ENCODE measurements at regions not wholly inside any gene's neighbourhood (a gene's known extent, or its start where the extent isn't known, plus 50 kb on each side); places are given as distances from the start of the nearest gene placed in this dataset.

DNA sequence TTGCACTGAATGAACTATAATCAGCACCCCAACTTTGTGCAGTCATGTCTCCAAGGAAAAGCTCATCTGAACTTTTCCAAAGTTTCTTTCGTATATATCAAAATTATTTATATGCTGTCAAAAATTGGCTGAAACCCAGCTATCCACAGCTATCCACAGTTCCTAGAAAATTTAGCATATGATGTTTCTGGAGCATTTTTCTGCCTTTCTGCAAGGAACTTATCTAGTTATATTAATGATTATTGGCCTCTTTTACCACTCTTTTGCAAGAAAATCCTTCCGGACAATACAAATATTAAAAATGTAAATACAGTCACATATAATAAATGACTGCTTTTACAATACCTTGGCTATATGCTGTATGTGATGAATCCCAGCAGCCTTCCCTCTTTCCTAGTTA lies 270.2 kb downstream of the TMEM167A start:
- no peak for DNase-seq (ENCODE audit: low spot score)

DNA sequence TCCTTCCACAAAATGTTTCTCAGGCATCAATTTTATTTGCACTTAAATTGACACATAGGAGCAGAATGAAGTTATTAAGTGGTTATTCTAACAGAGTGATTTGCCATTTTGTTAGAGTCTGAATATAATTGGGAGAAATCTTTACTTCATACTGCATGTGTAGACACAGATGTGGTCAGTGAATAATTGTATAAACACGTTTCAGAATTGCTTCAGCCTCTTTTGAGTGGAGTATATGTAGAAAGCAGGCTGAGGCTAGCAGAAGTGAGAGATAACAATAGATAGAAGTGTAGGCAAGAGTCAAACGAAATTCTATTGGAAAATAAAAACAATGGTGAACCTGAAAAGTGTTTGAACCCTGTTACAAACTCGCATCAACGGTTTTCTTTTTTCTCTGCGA lies 270.7 kb downstream of the TMEM167A start:
- no peak for DNase-seq (ENCODE audit: low spot score)

DNA sequence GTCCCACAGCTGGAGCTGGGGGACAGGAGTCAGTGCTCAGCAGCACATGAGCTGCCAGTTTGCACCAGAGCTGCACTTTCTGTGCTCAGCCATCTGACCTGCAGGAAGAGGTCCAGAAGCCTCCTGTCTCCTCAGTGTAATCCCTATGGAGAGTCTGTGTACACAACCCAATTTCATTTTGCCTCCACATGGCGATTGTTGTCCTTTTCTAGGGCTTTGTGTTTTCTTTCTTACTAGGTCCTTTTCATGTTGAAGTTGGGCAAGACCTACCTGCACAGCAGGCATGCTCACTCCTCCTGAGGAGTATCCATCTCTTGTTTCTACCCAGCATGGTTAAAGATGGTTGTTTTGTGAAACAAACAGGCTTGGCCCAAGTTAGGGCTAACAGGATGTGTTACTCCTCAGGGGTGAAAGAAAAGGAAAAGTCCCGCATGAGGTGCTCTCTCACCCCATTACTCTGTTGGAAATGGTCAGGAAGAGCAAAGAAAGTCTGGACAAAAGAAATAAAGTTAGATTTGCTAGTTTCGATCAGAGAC lies 273.0 kb downstream of the TMEM167A start:
- DNase-seq (ENCODE audit: low spot score) = no peak

DNA sequence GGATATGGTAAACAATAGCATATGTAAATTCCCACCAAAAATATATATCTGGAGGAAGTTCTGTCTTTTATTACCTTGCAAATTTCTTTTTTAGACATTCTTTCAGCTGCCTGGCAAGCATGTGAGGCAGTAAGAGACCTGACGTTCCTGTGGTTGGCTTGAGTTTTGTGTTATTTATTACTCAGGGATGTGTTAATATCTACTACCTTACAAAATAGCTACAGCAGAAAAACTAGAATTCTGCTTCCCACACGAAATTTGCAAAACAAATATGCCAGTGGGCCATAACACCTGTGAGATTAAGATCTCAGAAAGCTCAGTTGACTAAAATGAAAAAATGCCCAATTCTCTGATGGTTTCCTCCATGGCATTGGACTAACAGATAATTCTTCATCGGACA lies 274.2 kb downstream of the TMEM167A start:
- no peak for DNase-seq (ENCODE audit: low spot score)

DNA sequence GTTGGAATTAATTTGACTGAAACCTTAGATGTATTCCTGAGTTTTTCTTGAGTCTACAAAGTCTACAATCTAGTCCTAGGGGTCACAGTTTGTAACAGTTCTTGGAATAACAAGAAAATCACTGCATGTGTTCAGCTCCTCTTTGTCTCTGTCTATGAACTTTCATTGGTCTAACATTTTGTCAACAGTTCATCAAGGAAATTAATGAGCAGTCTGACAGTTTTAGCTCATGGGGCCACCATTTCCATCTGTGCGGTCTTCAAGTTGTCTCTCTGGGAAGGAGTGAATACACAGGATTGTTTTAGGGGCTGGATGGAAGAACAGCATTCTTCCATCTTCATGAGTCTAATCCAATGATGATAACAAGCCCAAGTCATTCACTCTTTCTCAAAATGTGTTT lies 276.4 kb downstream of the TMEM167A start:
- DNase-seq (ENCODE audit: low spot score) = no peak

DNA sequence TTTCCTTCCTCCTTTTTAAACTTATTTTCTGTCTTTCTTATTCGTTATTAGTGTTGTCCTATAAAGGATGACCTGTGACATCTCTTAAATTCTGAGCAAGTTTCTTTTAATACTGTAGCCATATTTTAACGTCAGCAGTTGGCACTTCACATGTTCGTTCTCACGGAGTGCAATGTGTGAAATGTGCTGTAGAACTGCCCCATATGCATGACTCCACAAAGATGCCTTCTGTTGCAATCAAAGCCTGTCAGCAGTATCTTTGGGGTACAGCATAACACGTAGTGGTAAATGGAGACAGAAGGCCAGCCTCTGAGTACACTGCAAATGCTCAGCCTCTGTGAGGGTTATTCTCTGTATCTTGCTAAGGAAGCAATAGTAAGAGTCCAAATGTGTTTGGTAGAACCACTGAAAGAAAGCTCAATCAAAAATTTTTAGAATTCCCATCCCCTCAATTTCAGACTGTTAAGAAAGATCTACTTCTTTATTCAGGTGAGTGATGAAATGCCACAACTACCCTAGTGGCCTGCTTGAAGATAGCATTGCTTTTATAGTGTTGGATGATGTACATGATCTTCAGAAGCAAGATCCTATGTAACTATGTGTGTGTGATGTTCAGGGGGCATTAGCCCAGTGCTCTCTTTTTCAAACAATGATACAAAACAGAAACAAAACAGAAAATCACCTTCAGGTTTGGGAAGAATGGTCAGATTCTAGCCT lies 277.7 kb downstream of the TMEM167A start:
- DNase-seq (ENCODE audit: low spot score) = no peak

DNA sequence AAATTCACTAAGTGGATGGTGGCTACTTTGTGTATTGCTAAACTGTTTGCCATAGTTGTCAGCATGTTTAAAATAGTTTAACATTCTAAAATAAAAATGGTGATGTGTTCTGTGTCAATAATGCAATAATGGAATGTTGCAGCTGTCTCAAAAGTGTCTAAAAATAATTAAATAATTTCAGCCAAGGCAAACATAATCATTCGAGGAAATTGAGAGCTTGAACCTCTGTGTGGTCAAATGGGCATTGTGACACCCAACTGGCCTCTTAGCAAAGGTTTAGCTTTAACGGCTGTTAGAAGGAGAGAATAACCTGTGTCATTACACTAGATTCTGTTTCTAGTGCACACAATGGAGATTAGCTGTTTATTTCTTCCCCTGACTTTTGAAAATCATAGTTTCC lies 278.5 kb downstream of the TMEM167A start:
- no peak for DNase-seq (ENCODE audit: low spot score)

DNA sequence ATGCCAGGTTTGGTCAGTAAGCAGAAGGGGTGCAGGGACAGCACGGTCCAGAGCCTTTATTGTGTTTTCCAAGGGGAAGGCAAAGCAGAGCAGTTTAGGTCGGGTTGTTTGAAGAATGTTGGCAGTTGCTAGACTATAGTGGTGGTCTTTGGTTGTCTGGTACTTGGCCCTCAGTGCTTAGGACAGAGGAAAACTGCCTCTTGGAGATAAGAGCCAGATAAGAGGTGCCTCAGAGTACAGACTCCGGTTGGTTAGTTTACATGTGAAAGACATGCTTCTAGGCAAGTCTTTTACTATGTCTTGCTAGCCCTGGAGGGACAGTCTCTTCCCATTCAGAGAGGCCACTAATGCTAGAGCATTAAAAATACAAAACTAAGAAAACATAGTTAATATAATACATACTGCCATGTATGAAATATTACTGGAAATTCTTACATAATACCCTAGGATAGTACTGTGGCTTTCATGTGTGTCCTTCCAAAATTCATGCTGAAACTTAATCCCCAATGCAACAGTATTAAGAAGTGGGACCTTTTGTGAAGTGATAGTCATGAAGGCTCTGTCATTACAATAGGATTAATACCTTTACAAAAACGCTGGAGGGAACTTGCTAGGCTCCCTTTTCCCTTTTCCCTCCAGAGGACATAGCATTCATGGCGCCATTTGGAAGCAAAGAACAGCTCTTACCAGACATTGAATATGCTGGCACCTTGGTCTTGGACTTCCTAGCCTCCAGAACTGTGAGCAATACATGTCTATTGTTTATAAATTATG lies 280.4 kb downstream of the TMEM167A start:
- no peak for DNase-seq (ENCODE audit: low spot score)

DNA sequence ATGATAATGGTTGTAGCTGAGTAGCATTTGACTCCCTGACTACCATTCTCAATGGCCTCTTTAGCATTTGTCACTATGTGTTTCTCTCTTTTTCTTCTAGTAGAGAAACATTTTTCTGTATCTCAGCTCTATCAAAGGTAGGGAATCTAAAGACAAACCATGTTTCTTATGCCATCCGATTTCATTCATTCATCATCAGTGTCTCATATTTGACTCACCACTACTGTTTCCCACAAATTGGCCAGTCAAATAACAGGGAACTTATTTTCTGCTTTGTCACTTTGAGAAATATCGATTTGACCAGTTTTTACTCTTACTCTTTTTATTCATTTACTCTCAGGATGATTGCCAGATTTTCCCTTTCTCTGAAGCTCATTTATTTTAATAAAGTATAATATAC lies 282.3 kb downstream of the TMEM167A start:
- no peak for DNase-seq (ENCODE audit: low spot score)

DNA sequence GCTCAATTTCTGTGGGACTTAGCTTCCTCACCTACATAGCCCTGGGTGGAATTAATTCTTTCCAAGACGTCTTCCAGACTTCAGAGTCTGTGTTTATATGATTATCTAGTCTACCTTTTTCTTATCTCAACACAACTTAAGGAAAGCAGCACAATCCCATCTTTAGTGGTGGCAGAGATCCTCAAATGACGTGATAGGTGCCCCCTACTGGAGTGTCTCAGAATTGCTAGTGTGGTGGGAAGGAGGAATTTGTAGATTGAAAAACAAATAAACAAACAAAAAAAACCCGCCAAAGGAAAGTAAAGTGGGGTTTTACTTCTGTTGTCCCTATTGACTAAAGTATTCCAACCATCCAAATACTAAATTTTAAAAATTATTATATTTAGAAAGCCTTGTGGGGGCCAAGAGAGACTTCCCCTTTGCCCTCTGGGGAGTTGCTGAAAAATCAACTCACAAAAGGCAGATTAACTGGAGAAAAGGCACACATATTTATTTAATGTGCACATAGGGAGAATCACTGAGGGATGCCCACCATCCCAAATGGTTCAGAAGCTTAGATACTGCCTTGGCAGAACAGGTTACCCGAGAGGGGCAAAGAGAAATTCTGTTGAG lies 283.3 kb downstream of the TMEM167A start:
- no peak for DNase-seq (ENCODE audit: low spot score)

DNA sequence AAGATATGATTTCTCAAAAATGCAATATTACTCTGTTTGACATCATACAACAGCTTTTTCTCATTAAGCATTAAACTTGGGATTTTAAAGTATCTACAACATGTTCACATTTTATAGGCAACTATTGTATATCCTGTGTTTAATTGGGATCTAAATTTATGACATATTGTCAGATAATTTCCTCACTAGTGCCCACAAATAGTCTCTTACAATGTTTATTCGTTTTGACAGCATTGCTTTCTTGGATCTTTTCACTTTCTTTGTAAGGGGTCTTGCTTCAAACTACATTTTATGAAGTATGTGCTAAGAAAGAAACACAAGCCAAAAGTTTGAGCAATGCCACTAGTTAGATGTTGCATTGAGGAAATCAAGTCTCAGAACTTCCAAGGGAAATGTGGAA lies 285.1 kb downstream of the TMEM167A start:
- no peak for DNase-seq (ENCODE audit: low spot score)

DNA sequence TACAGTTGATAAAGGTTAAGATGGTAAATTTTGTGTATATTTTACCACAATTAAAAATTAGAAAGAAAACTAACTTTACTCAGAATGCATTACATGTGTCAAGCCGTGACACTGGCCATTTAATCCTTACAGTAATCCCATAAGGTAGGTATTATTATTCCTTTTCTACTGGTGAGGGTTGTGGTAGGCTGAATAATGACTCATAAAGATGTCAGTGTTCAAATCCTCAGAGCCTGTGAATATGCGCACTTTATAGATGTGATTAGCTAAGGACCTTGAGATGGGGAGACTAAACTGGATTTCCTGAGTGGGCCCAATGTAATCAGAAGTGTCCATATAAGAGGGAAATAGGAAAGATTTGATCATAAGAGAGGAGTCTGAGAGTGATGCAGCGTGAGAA lies 288.1 kb downstream of the TMEM167A start:
- DNase-seq (ENCODE audit: low spot score) = no peak

DNA sequence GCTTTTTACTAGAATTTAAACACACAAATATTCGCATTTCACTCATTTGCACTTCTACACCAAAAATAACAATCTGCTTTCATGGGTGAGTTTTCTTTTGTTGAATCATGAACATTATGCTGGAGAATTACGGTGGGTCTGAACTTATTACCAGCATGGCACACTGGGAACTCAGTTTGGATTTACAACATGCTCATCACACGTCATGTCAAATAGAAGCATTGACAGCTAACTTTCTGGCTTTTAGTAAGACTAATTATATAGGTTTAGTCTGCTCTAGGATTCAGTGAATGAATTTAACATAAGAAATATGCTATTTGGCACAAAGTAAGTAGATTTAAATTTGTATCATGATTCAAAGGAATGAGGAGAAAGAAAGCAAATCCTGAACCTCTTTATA lies 290.4 kb downstream of the TMEM167A start:
- no peak for DNase-seq (ENCODE audit: low spot score)

DNA sequence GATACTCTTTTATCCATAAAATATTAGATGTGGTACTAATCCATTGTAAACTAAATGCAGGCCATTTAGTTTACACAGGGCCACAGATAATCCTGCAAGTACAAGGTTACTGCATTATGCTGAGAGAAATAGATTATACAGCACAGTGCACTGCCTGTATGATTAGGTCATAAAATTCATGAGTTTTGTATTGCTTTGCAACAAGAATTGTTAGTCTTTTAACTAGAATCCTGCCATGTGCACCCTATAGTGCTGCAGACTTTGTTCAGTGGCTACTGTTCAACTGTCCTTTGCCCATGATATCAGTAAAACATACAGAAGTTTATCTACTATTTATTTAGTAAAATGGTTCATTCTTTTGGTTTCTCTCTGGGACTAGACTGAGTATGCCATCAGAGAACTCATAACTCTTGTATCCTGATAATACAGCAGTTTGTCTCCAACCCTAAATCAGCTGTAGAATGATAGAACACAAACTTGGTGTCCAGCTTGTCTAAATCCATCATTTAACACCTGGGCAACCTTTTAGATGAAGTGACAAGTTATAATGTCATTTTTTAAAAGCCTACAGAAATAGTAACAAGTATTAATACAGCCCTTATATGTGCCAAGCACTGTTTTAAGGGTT lies 291.2 kb downstream of the TMEM167A start:
- no peak for DNase-seq (ENCODE audit: low spot score)

DNA sequence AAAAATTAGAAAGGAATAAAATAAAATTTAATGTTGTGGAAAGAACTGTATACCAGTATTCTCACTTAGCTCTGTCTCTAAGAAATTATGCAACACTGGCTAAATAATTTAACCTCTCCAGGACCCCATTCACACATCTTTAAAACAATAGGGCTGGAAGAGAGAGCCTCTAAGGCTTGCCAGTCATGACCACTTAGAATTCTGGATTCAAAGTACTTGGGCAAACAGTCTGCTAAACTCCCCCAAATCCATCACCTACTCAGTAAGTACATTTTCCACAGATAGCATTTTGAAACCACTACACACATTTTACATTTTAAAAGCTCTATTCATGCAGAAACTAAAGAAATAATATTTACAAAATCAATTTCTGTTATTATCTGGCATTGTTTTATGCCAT lies 291.7 kb downstream of the TMEM167A start:
- DNase-seq (ENCODE audit: low spot score) = no peak

DNA sequence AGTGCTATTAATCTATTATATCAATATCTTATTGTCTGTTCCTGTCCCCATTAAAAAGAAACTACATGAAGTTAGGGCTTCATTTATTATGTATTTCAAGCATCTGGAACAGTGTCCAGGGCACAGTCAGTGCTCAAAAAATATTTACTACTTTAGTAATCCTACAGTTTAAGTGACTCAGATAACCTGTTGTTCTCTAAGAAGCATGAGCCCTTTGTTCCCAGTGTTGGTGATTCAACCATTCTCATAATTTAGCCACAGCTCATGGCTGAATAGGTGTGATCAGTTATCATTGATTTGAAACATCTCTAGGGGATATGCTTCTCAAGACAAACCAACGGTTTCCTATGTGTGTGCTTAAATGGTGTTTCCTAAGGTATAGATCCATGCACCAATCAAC lies 292.7 kb downstream of the TMEM167A start:
- no peak for DNase-seq (ENCODE audit: low spot score)

DNA sequence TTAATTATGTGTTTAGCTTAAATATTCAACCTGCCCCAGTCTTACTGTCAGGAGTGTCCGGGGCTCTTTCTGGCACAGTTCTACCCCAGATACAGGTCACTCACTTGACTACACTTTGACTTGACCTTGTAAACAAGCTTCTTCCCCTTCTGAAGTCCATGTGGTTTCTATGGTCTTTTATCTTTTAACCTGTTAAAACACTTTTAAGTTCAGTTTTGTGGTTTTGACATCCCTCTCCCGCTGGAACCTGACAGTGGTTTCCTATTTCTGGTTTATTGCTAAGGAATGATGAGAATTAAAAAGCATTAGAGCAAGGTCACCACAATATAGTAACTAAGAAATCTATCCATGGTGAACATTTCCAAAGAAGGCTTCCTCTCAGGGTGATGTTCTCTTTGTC lies 300.1 kb downstream of the TMEM167A start:
- DNase-seq (ENCODE audit: low spot score) = no peak

DNA sequence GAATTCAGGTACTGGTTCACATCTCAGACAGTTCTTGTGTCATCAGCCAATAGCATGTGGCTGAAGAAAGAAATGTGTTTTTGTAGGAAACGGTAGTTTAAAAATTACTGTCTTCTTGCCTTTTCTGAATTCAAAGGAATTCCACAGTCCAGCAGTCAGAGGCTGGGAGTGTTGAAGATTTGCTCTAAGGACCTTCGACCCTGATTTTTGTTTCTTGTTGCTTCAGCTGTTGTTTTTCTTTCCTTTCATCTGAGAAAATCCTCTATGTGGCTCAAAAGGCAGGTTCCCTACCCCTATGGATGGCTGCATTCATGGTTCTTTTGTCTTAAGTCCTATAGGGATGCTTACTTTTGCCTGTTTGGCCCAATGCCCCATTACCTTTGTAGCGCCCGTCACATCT lies 304.9 kb downstream of the TMEM167A start:
- no peak for DNase-seq (ENCODE audit: low spot score)

DNA sequence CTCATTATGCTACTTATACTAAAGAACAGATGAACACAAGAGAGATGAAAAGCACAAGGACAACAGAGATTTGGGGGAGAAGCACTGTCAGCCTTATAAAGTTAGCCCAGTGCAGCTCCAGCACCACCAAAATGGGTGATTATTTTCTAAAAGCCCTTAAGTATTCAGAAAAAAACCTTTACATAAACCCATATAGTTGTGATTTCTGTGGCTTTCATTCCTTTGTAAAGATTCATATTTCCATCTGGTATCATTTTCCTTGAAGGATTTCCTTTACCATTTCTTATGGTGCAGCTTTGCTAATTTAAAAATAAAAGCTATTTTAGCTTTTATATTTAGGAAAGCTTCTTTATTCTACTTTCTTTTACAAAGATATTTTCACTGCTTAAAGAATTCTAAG lies 311.0 kb downstream of the TMEM167A start:
- no peak for DNase-seq (ENCODE audit: low spot score)

DNA sequence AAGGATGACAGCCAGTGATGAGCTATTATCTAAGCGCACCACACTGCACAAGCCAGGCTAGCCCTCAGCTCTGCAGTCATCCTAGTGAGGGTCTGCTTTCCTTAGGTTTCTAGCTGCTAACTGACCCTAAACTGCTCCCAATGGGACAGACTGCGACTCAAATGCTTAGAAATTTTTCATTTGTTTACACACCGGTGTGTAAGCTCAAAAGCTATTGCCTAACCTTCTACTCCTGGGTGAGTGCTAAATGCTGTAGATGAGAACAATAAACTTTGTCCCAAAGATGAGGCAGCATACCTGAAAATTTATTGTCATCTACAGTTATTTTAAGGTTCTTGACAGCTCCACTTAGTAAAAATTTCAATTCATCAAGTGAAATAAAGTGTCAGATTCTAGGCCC lies 311.4 kb downstream of the TMEM167A start:
- DNase-seq (ENCODE audit: low spot score) = no peak

DNA sequence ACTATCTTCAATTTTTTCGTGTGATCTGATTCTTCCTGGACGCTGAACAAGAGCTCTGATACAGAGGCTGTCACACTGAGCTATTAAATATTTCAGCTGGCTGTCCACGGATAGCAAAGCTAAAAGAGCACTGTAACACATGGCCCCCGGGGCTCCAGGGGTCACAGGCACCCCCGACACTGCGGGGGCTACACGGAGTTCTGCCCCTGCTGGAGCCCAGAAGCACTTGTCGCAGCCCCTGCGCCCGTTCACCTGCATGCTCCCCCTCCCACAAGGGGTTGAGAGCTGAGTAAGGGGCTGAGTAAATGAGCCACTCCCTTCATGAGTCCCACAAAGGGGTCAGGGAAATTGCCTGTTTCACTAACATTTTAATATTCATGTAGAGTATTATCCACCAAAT lies 316.3 kb downstream of the TMEM167A start:
- DNase-seq (ENCODE audit: low spot score) = no peak

DNA sequence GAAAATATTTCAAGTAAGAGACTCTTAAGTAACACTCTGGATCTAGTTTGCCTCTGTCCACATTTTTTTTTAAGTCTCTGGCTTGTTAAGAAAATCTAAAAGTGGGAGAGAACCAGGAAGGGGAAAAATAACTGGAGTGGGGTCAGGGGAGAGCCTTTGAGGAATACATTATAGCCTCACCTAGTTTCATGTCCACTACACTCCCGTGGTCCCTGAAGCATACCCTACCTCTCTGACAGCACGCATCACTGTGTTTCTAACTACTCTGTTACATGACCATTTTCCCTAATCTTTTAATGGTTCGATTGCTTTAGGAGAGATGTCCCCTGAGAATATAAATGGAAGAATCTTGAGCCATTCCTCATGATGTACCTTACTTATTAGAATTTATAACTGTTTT lies 318.3 kb downstream of the TMEM167A start:
- DNase-seq (ENCODE audit: low spot score) = no peak

DNA sequence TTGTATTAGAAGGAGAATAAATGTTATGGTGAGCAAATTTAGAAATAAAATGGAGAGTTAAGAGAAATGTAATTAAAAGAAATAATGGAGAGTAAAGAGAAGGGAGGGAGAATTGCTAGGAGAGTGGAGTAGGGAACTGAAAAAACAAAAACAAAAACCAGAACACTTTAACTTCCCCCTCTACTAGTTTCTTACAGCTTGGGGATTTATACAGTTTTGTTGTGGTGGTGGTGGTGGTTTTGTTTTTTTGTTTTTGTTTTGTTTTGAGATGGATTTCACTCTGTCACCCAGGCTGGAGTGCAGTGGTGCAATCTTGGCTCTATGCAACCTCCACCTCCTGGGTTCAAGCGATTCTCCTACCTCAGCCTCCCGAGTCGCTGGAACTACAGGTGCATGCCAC lies 322.4 kb downstream of the TMEM167A start:
- no peak for DNase-seq (ENCODE audit: low spot score)

All from putamen (tissue), 1 donor.